Peyer's patch (tissue), 4 donors: ENCODE measurements at regions not wholly inside any gene's neighbourhood (a gene's known extent, or its start where the extent isn't known, plus 50 kb on each side); places are given as distances from the start of the nearest gene placed in this dataset.

Source experiments
- POLR2A ChIP-seq, 2 donors: fragments of 450-650 bp; IDR thresholded peaks; one replicate each; pipeline ENCODE4 v1.5.1; 2017; ENCODE audit warnings: antibody characterized with exemption in 2 of 2, mild to moderate bottlenecking in 2 of 2, moderate library complexity in 2 of 2
- TF ChIP-seq, protein P1 (sequence below), 6 experiments: fragments of 450-650 bp in 4 of 6; fragments of 200-600 bp in 2 of 6; sonication (generic) in 1 of 6; IDR thresholded peaks; one replicate each; pipeline ENCODE4 v1.5.1; 2017 to 2019; ENCODE audit warnings: antibody characterized with exemption in 6 of 6, mild to moderate bottlenecking in 3 of 6, moderate library complexity in 1 of 6

DNA sequence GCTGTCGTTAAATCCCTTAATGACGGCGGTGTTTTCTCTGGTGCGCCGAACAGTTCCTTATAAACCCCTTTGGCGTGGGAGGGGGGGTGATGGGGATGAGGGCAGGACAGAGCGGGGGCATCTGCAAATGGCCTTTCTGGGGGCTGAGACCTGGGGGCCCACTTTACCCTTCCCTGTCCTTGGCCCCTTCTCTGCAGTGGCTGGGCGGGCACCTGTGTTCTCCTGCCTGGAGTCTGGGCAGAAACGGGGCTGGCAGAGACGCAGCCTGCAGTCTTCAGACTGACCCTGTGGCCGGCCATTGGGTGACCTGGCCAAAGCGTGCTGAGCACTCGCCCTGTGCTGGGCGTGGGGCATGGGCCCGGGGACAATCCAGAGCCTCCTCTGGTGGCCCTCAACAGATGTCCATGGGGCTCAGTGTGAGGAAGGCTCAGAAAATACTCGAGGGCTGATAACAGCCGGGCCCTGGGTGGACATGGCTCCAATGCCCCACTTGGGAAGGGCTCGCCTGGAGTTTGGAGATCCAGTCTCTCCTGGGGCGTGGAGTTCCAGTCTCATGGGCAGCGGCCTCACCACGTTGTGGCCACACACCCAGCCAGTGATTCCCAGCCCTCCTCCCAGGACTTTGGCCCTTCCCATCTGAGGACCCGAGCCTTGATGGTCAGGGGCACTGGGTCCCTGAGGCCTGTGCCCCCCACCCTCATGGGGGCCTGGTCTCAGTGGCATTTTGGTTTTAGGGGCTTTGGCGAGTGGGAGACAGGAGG is 50.8 kb upstream of the ACTRT2 start:
- TF ChIP-seq, protein P1, sequence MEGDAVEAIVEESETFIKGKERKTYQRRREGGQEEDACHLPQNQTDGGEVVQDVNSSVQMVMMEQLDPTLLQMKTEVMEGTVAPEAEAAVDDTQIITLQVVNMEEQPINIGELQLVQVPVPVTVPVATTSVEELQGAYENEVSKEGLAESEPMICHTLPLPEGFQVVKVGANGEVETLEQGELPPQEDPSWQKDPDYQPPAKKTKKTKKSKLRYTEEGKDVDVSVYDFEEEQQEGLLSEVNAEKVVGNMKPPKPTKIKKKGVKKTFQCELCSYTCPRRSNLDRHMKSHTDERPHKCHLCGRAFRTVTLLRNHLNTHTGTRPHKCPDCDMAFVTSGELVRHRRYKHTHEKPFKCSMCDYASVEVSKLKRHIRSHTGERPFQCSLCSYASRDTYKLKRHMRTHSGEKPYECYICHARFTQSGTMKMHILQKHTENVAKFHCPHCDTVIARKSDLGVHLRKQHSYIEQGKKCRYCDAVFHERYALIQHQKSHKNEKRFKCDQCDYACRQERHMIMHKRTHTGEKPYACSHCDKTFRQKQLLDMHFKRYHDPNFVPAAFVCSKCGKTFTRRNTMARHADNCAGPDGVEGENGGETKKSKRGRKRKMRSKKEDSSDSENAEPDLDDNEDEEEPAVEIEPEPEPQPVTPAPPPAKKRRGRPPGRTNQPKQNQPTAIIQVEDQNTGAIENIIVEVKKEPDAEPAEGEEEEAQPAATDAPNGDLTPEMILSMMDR (IDR thresholded peaks at IDR 0.05) = no peak
- TF ChIP-seq POLR2A (IDR thresholded peaks at IDR 0.05) = no peak
